KG1 (cell line): ENCODE measurements at regions not wholly inside any gene's neighbourhood (a gene's known extent, or its start where the extent isn't known, plus 50 kb on each side); places are given as distances from the start of the nearest gene placed in this dataset.

ENCODE experiments used
- DNase-seq: peaks from one replicate; lab custom pipeline; 2025; lab: John Stamatoyannopoulos, UW

DNA sequence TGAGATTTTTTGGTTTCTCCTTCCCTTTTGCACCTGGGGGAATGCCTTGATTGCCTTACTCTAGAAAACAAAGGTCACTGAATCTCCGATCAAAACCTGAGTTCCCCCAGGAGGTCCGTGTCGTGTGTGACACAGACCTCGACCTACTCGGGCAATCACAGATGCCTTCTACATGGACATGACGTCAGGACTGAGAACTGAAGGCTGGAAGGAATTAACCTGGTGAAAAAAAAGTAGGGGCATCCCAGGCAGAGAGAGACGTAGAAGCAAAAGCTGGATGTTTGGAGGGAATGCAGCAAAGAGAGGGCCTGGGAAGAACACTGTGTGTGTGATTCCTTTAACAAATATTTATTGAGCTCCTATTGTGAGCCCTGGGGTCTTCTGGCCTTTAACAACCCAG is 178.0 kb downstream of the PRDM2 start:
- DNase-seq = no peak

GRCh38 chr1:13878451-13878850 is 178.5 kb downstream of the PRDM2 start:
- DNase-seq = no peak

DNA sequence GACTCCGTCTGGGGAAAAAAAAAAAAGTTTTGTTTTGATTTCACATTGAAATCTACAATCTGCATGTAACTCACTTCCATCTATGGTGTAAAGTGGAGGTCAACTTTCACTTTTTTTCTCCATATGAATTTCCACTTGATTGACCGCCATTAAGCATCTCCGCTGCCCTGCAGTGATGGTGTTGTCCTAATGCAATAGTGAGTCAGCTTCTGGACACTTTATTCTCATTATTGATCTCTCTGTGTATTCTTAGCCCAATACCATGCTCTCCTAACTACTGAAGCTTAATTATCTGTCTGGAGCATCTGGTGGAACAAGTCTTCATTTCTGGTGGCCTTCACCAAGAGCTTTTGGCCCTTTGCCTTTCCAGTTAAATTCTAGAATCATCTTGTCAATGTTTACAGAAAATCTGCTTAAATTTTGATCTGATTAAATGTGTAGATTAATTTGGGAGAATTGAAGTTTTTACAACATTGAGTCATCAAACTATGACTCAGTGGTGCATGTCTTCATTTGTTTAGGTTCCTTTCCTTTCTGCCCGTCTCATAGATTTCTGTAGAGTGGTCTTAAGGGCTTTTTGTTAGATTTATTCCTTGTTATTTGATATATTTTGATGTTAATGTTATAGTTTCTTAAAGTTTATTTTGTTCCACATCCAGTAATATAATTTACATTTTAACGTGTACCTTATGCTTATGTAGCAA is 181.5 kb downstream of the PRDM2 start:
- DNase-seq = no peak

DNA sequence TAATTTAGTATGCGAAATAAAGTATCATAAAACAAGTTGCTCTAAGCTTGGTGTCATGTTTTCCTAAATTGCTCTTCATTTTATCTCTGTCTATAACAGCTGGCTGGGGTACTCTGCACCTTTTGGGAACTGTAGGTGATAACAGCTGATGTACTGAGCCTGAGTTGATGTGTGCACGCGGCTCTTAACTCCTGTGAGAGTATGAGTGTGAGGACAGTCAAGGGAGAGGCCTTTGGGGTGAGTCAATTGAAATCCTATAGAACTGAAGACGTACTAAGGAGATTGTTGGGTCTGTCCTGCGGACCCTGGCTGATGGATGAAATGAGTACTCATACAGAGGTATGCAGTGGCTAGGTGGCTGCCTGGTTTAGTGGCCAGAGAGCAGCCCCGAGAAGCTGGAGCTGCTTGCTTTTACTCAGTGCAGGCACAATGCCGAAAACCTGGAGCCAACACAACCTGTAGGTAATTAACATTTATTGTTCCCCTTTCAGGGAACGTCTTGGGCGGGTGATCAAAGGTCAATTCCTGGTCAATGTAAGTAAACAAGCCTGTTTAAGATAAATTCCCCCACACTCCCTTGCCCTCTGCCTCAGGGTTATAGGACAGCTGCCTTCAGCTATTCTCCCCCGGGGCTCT is 188.5 kb downstream of the PRDM2 start:
- no peak for DNase-seq

DNA sequence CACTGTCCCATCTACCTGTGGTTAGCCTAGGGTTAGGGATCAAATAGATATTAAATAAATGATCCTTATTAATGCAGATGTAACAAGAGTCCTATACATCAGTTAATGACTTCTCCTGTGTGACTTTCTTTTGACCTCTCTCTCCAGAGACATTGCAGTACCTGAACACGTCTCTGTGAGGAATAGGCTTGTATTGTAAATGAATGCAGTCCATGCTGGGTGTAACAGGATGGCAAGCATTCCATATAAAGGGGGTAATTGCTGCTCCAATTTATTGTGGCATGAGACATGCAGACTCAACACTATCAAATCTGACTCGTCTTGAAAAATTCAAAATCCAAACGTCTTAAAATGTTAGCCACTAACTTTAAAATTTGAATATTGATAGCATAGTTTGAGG is 189.5 kb downstream of the PRDM2 start:
- no peak for DNase-seq

DNA sequence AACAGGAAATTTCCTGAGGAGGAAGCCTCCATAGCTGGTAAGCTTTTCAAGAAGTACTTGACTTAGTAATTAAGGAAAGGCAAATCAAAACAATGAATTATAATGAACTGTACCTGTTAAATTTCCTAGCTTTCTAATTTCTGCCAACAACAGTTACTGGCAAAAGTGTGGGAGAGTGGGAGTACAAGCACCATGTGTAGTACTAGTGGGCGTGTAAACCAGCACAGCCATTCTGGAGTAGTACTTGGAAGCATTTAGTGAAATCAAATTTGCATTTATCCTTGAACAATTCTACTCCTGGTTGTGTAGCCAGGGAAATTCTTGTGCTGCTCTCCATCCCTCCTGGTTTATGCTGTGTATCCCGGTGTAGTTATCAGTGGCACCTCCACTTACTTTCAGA is 190.8 kb downstream of the PRDM2 start:
- no peak for DNase-seq

DNA sequence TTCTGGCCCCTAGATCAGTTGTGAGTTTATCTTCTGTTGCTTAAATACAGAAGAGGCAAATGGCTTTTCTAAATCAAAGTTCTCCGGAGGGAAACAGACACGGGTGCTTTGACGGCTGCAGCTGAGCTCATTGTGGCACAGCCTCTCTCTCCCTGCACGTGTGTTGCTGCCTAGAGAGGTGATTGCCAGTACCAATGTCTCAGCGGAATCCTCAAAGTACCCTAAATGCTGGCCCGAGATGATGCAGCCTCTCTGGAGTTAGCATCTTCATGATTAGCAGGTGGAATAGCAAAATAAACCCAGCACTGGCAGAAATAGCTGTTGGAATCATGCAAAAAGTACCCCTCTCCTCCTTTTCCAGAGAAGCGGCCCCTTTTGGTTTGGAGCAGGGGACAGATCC is 192.2 kb downstream of the PRDM2 start:
- no peak for DNase-seq

- no peak for DNase-seq
These were observed 192.8 kb downstream of the PRDM2 start for GRCh38 chr1:13892671-13893325.

- DNase-seq = no peak
These were observed 193.4 kb downstream of the PRDM2 start for GRCh38 chr1:13893409-13893821.

DNA sequence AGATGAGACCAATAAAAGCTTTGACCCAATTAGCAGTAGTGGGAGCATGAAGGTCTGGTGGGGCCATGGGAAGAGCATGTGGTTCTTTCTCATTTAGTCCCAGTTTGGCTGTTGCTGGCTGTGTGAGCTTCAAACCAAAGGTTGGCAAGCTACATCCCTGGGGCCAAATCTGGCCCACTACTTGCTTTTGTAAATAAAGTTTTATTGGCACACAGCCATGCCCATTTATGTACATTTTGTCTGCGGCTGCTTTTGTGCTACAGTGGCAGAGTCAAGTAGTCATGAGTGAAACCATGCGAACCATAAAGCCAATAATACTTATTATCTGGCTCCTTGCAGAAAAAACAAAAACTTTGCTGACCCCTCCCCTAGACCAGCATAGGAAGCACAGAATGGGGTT is 196.9 kb downstream of the PRDM2 start:
- no peak for DNase-seq

DNA sequence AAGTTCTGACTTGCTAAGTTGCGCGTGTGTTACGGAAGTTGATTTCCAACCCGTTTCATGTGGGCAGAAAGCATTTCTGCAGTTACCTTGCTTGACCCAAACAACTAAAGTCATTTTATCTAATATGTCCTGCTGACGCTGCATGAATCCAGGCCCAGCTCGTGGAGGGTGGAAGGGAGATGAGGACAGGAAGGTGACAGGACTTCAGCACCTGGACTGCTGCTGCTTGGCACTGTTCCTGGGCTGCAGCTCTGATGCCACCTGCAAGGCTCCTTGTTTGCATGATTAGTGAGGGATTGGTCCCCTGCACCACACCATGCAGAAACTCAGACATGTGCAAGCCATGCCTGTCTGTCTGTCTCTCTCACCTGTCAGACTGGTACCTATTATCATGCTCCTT is 198.4 kb downstream of the PRDM2 start:
- no peak for DNase-seq

DNA sequence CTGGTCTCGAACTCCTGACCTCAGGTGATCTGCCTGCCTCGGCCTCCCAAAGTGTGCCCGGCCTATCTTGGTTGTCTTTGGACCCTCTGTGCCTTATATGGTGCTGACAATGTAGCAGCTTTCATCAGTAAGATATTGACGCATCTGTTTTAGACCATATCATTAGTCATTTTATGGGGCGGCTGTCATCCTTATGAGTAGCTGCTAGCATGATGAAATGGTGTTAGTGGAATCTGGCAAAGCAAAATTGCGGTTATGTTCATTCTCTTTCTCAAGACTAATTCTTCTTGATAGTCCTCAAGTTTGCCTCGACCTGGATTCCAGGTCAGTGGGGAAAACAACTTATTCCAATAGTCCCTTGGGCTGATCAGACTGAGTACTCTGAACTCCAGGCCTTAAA is 199.9 kb downstream of the PRDM2 start:
- no peak for DNase-seq

DNA sequence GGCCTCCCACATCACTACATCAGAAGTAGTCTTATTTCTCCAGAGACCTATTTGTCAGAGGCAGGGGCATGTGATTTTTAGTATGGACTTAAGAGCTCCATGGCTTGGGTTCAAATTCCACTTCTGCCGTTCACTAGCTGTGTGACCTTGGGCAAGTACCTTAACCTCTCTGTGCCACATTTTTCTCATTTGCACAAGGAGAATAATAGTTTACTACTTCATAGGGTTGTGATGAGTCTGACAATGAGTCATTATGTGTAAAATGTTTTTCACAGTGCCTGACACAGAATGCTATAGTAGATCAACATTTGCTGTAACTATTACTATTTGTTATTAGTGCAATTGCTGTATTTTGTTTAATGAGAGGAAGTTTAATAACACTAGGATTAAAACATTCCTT is 200.6 kb downstream of the PRDM2 start:
- DNase-seq = no peak

GRCh38 chr1:13901039-13901438 is 201.1 kb downstream of the PRDM2 start:
- no peak for DNase-seq

- DNase-seq = no peak
These were observed 201.6 kb downstream of the PRDM2 start for GRCh38 chr1:13901597-13901996.

DNA sequence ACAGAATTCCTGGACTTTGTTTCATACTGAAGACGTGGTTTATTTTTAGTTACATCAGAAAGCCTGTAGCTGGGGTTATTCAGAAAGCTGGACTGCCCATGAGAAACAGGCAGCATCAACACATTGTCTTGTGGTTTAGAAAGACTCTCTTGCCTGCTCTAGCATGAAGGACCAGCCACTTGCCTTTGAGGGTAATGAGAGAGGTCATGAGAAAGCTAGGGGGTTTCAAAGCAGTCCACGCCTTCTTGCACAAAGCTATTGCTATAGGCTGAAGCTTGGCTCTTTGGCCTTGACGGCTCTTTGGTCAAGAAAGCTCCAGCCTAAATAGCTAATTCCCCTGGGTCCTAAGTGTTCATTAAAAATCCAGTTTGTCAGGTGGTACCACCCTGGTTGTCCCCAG is 208.1 kb downstream of the PRDM2 start:
- DNase-seq = no peak

- no peak for DNase-seq
These were observed 212.0 kb downstream of the PRDM2 start for GRCh38 chr1:13911697-13912619.

GRCh38 chr1:13913396-13913795 is 213.4 kb downstream of the PRDM2 start:
- no peak for DNase-seq

DNA sequence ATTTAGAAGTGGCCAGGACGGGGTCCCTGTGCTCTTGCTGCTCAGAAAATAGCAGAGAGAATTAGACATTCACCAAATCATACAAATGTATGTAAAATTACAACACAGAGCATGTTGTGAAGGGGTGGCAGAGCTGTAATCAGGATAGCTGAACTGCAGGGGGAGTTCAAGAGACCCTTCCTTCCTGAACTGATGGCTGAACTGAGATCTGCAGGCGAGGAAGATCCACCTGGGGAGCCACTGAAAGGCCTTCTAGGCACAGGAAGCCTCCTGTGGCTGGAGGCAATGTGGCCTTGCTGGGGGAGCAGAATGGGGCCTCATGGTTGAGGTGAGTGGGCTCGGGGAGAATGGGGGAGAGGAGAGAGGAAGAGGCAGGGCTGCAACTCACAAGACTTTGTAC is 216.5 kb downstream of the PRDM2 start:
- DNase-seq = no peak

- no peak for DNase-seq
These were observed 217.6 kb downstream of the PRDM2 start for GRCh38 chr1:13917607-13918006.

- DNase-seq = no peak
These were observed 218.9 kb downstream of the PRDM2 start for GRCh38 chr1:13918862-13919261.

DNA sequence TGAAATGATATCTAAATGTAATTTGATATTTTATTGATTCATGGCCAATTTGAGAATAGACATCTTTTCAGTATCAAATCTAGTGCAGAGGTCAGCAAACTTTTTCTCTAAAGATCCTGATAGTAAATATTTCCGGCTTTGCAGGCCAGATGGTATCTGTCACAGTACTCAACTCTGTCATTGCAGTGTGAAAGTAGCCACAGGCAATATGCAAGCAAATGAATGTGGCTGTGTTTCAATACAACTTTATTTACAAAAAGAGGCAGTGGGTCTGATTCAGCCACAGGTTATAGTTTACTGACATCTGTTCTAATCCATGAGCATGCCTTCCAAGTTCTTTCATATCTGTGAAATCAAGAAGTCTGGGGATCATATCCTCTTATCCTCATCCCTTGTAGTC is 221.2 kb downstream of the PRDM2 start:
- DNase-seq = no peak
